SK-N-SH treated with all-trans-retinoic acid at 6 μM for 48 hours (cell line): ENCODE measurements at regions not wholly inside any gene's neighbourhood (a gene's known extent, or its start where the extent isn't known, plus 50 kb on each side); places are given as distances from the start of the nearest gene placed in this dataset.

ENCODE experiments used
- CREB5 ChIP-seq: fragments of 250-450 bp; sonication (Bioruptor Pico); IDR thresholded peaks from 2 replicates; pipeline ENCODE4 v1.5.1; 2020; ENCODE audit warnings: low read depth, mild to moderate bottlenecking, moderate library complexity
- OSR1 ChIP-seq: fragments of 250-450 bp; sonication (Bioruptor Pico); IDR thresholded peaks from 2 replicates; pipeline ENCODE4 v1.8.0; 2022; ENCODE audit warnings: moderate library complexity, mild to moderate bottlenecking, inconsistent platforms
- ZFP3 ChIP-seq: fragments of 250-450 bp; sonication (Bioruptor Pico); IDR thresholded peaks from 2 replicates; pipeline ENCODE4 v1.5.0; 2020; ENCODE audit warnings: mild to moderate bottlenecking, moderate library complexity
- ZNF8 ChIP-seq: fragments of 450-650 bp; formaldehyde crosslinking; IDR thresholded peaks from 2 replicates; pipeline ENCODE4 v1.5.0; 2020; ENCODE audit warnings: mild to moderate bottlenecking, moderate library complexity
- TF ChIP-seq, protein P1 (sequence below): fragments of 250-450 bp; sonication (Bioruptor Pico); IDR thresholded peaks from 2 replicates; pipeline ENCODE4 v1.8.0; 2020; ENCODE audit warnings: mild to moderate bottlenecking, moderate library complexity, borderline replicate concordance

DNA sequence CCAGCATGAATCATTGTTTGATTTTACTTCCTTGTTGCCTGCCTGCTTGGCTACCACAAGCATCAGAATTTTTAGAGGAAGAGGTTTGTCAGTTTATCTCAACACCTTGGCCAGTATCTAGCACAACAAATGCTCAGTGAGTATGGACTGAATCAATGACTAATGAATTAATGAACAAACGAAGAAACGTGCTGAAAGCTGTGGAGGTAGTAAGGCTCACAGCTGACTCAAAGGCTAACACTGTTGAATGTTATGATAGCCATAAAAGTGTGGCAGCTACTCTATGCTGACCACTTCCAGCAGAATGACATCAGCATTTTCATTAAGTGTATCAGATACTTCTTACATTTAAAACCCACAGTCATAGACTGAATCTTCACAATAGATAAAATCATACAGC is 543.4 kb downstream of the IRS1 start:
- no peak for TF ChIP-seq CREB5 (CRISPR knock-in tag)
- TF ChIP-seq OSR1 (CRISPR knock-in tag): no peak
- no peak for TF ChIP-seq ZNF8 (CRISPR knock-in tag)
- TF ChIP-seq ZFP3: no peak
- TF ChIP-seq, protein P1, sequence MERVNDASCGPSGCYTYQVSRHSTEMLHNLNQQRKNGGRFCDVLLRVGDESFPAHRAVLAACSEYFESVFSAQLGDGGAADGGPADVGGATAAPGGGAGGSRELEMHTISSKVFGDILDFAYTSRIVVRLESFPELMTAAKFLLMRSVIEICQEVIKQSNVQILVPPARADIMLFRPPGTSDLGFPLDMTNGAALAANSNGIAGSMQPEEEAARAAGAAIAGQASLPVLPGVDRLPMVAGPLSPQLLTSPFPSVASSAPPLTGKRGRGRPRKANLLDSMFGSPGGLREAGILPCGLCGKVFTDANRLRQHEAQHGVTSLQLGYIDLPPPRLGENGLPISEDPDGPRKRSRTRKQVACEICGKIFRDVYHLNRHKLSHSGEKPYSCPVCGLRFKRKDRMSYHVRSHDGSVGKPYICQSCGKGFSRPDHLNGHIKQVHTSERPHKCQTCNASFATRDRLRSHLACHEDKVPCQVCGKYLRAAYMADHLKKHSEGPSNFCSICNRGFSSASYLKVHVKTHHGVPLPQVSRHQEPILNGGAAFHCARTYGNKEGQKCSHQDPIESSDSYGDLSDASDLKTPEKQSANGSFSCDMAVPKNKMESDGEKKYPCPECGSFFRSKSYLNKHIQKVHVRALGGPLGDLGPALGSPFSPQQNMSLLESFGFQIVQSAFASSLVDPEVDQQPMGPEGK: no peak
